IMR-90 (cell line): ENCODE measurements at regions not wholly inside any gene's neighbourhood (a gene's known extent, or its start where the extent isn't known, plus 50 kb on each side); places are given as distances from the start of the nearest gene placed in this dataset.
A peak's percentile ranks its signal among the peaks of the same experiment; 100 is the strongest.

Experiments
- ATAC-seq: fragments of 200-7000 bp; cut with Tn5 transposase; 2 replicates; pipeline ENCODE4 v1.9.1; 2020; ENCODE audit warnings: low read depth, mild to moderate bottlenecking, moderate library complexity
- BruUV-seq: library from RNA; stranded (reverse); fragments of 400-500 nt; replicated peaks from 2 replicates; lab custom pipeline; 2021; lab: Mats Ljungman, UMichigan
- CTCF ChIA-PET: fragments of 300-600 bp; formaldehyde crosslinking; extraction: SDS; loops from one replicate; lab custom pipeline; 2021; ENCODE audit warnings: antibody characterized with exemption; lab: Yijun Ruan, JAX
- POLR2A ChIA-PET: fragments of 300-600 bp; sonication (Branson Sonifier 250); formaldehyde crosslinking; loops from one replicate; lab custom pipeline; 2022; ENCODE audit warnings: antibody characterized with exemption; ENCODE audit not compliant: unreplicated experiment; lab: Charles Lee
- DNase-seq: peaks from one replicate; pipeline ENCODE4 v3.0.0; 2013
- H2AFZ ChIP-seq: replicated peaks from 2 replicates; pipeline ENCODE3; 2013; ENCODE audit warnings: low read length, mild to moderate bottlenecking; ENCODE audit not compliant: poor library complexity
- H2AK5ac ChIP-seq: 2 replicates; pipeline ENCODE4 v1.6.1; 2013; ENCODE audit warnings: low read depth, low read length, inconsistent platforms
- H2AK9ac ChIP-seq: replicated peaks from 2 replicates; pipeline ENCODE3; 2013; ENCODE audit warnings: mild to moderate bottlenecking, low read depth, low read length, moderate library complexity; ENCODE audit not compliant: poor library complexity
- H2BK120ac ChIP-seq: 2 replicates; pipeline ENCODE4 v1.6.1; 2013; ENCODE audit warnings: low read depth, low read length, inconsistent platforms
- H2BK15ac ChIP-seq: 3 replicates; pipeline ENCODE4 v1.6.1; 2013; ENCODE audit warnings: low read depth, low read length, inconsistent platforms
- H2BK20ac ChIP-seq: 2 replicates; pipeline ENCODE4 v1.6.1; 2013; ENCODE audit warnings: low read depth, mild to moderate bottlenecking, inconsistent platforms, low read length, moderate library complexity
- H2BK5ac ChIP-seq: 2 replicates; pipeline ENCODE4 v1.6.1; 2013; ENCODE audit warnings: mild to moderate bottlenecking, low read depth, low read length, inconsistent platforms; ENCODE audit not compliant: poor library complexity, severe bottlenecking
- H3K14ac ChIP-seq: replicated peaks from 2 replicates; pipeline ENCODE4 v1.6.1; 2013; ENCODE audit warnings: low read depth, low read length, inconsistent platforms
- H3K18ac ChIP-seq: 2 replicates; pipeline ENCODE4 v1.6.1; 2013; ENCODE audit warnings: low read depth, low read length, control low read depth
- H3K23ac ChIP-seq: 2 replicates; pipeline ENCODE4 v1.6.1; 2013; ENCODE audit warnings: low read depth, low read length, inconsistent platforms
- H3K27ac ChIP-seq: 2 replicates; pipeline ENCODE4 v1.5.1; 2013; ENCODE audit warnings: mild to moderate bottlenecking, control low read depth, low read length; ENCODE audit not compliant: insufficient read depth
- H3K27me3 ChIP-seq: 2 replicates; pipeline ENCODE4 v1.6.1; 2013; ENCODE audit warnings: low read length; ENCODE audit not compliant: control insufficient read depth, insufficient read depth
- H3K36me3 ChIP-seq: 2 replicates; pipeline ENCODE4 v1.6.1; 2013; ENCODE audit warnings: low read length, mixed read lengths; ENCODE audit not compliant: control insufficient read depth, insufficient read depth
- H3K4ac ChIP-seq: 2 replicates; pipeline ENCODE4 v1.6.1; 2013; ENCODE audit warnings: low read depth, low read length, inconsistent platforms
- H3K4me1 ChIP-seq: 2 replicates; pipeline ENCODE4 v1.6.1; 2013; ENCODE audit warnings: low read length, mixed read lengths; ENCODE audit not compliant: control insufficient read depth, insufficient read depth
- H3K4me2 ChIP-seq: 2 replicates; pipeline ENCODE4 v1.6.1; 2013; ENCODE audit warnings: low read depth, mild to moderate bottlenecking, control low read depth, low read length, moderate library complexity
- H3K4me3 ChIP-seq: 2 replicates; pipeline ENCODE4 v1.5.1; 2013; ENCODE audit warnings: low read depth, mild to moderate bottlenecking, control low read depth, low read length, moderate library complexity; ENCODE audit not compliant: insufficient read depth
- H3K56ac ChIP-seq: 2 replicates; pipeline ENCODE4 v1.6.1; 2013; ENCODE audit warnings: low read length, inconsistent platforms; ENCODE audit not compliant: insufficient read depth; ENCODE audit errors: extremely low read depth
- H3K79me1 ChIP-seq, 2 experiments: 2 replicates each; pipeline ENCODE4 v1.6.1; 2013; ENCODE audit warnings: low read length in 2 of 2, inconsistent platforms in 1 of 2, low read depth in 1 of 2
- H3K9ac ChIP-seq: 2 replicates; pipeline ENCODE4 v1.6.1; 2013; ENCODE audit warnings: low read depth, low read length, control low read depth
- H3K9me1 ChIP-seq: 2 replicates; pipeline ENCODE4 v1.6.1; 2013; ENCODE audit warnings: low read length, inconsistent platforms; ENCODE audit not compliant: insufficient read depth
- H3K9me3 ChIP-seq: 2 replicates; pipeline ENCODE4 v1.6.1; 2013; ENCODE audit warnings: low read length; ENCODE audit not compliant: control insufficient read depth, insufficient read depth
- H4K20me1 ChIP-seq: 2 replicates; pipeline ENCODE4 v1.6.1; 2013; ENCODE audit warnings: low read length, inconsistent platforms; ENCODE audit not compliant: insufficient read depth
- H4K5ac ChIP-seq: 2 replicates; pipeline ENCODE4 v1.6.1; 2013; ENCODE audit warnings: mild to moderate bottlenecking, low read depth, low read length, control low read depth
- H4K8ac ChIP-seq, 2 experiments: 2 replicates each; pipeline ENCODE4 v1.6.1; 2013; ENCODE audit warnings: low read depth in 2 of 2, low read length in 2 of 2, control low read depth in 1 of 2, inconsistent platforms in 1 of 2
- H4K91ac ChIP-seq: 2 replicates; pipeline ENCODE4 v1.6.1; 2013; ENCODE audit warnings: low read depth, low read length, inconsistent platforms; ENCODE audit not compliant: insufficient read depth
- BHLHE40 ChIP-seq: fragments of 150-350 bp; IDR thresholded peaks from 2 replicates; pipeline ENCODE4 v1.6.1; 2016; ENCODE audit warnings: mild to moderate bottlenecking, low read depth, low read length
- CEBPB ChIP-seq: IDR thresholded peaks from 2 replicates; pipeline ENCODE4 v1.6.1; 2012; ENCODE audit warnings: low read depth, low read length, improper control_type of control experiment
- CHD1 ChIP-seq: IDR thresholded peaks from 2 replicates; pipeline ENCODE4 v1.6.1; 2012; ENCODE audit warnings: low read depth, low read length, improper control_type of control experiment
- CTCF ChIP-seq: conservative IDR thresholded peaks from 2 replicates; pipeline ENCODE4 v1.5.1; 2012; ENCODE audit warnings: mild to moderate bottlenecking, low read depth, low read length, improper control_type of control experiment
- ELK1 ChIP-seq: fragments of 150-350 bp; IDR thresholded peaks from 2 replicates; pipeline ENCODE4 v1.6.1; 2016; ENCODE audit warnings: low read depth, mild to moderate bottlenecking, low read length, moderate library complexity, borderline replicate concordance
- FOS ChIP-seq: fragments of 150-350 bp; IDR thresholded peaks from 2 replicates; pipeline ENCODE4 v1.6.1; 2016; ENCODE audit warnings: low read depth, low read length
- MAFK ChIP-seq: IDR thresholded peaks from 2 replicates; pipeline ENCODE4 v1.6.1; 2012; ENCODE audit warnings: low read depth, low read length, improper control_type of control experiment
- MAZ ChIP-seq: IDR thresholded peaks from 2 replicates; pipeline ENCODE4 v1.6.1; 2012; ENCODE audit warnings: low read depth, mild to moderate bottlenecking, low read length, improper control_type of control experiment, moderate library complexity, borderline replicate concordance
- MXI1 ChIP-seq: IDR thresholded peaks from 2 replicates; pipeline ENCODE4 v1.6.1; 2012; ENCODE audit warnings: low read depth, mild to moderate bottlenecking, low read length, moderate library complexity, borderline replicate concordance
- NFE2L2 ChIP-seq: fragments of 150-350 bp; IDR thresholded peaks from 2 replicates; pipeline ENCODE4 v1.6.1; 2016; ENCODE audit warnings: low read depth, mild to moderate bottlenecking, low read length
- POLR2A ChIP-seq: IDR thresholded peaks from 2 replicates; pipeline ENCODE4 v1.6.1; 2012; ENCODE audit warnings: mild to moderate bottlenecking, low read depth, low read length
- RAD21 ChIP-seq: IDR thresholded peaks from 2 replicates; pipeline ENCODE4 v1.6.1; 2012; ENCODE audit warnings: low read length, improper control_type of control experiment
- RCOR1 ChIP-seq: IDR thresholded peaks from 2 replicates; pipeline ENCODE4 v1.6.1; 2012; ENCODE audit warnings: mild to moderate bottlenecking, low read length, improper control_type of control experiment; ENCODE audit not compliant: insufficient replicate concordance
- RFX5 ChIP-seq: IDR thresholded peaks from 2 replicates; pipeline ENCODE4 v1.8.0; 2012; ENCODE audit warnings: low read depth, mild to moderate bottlenecking, low read length, moderate library complexity
- SMC3 ChIP-seq: fragments of 150-350 bp; IDR thresholded peaks from 2 replicates; pipeline ENCODE4 v1.6.1; 2016; ENCODE audit warnings: low read depth, mild to moderate bottlenecking, antibody characterized with exemption, low read length, moderate library complexity
- USF2 ChIP-seq: fragments of 150-350 bp; IDR thresholded peaks from 2 replicates; pipeline ENCODE4 v1.6.1; 2017; ENCODE audit warnings: mild to moderate bottlenecking, antibody characterized with exemption, low read length, low read depth
- WGBS, 2 experiments: methylation state at CpG; one replicate each; pipeline versions ENCODE4 v1.1.5 to v1.1.7; 2013; ENCODE audit warnings: missing lambda C conversion rate in 2 of 2; ENCODE audit not compliant: insufficient read length in 1 of 2; ENCODE audit errors: extremely low coverage in 2 of 2; 5-methylcytosine and 5-hydroxymethylcytosine counted together
- dilution Hi-C: fragments of 300-500 bp; cut with HindIII; formaldehyde crosslinking; loops from one replicate; pipeline ENCODE4 v1.14.3; 2018; ENCODE audit warnings: low sequenced_read_pairs; ENCODE audit not compliant: unreplicated experiment
- in situ Hi-C: fragments of 300-500 bp; cut with MboI; formaldehyde crosslinking; loops from 3 replicates; pipeline ENCODE4 v1.14.3; 2019; ENCODE audit warnings: low sequenced_read_pairs, inconsistent platforms, mixed read lengths
- intact Hi-C: fragments of 100-400 bp; cut with micrococcal nuclease; formaldehyde crosslinking; loops from 2 replicates; pipeline ENCODE4 v1.10.0; 2022

- H3K18ac ChIP-seq: no peak overlapping the region
- H4K20me1 ChIP-seq: no peaks in the 10 kb centered on the region
- no peaks in the 10 kb centered on the region for H3K36me3 ChIP-seq
- no peak overlapping the region for H3K4ac ChIP-seq
- peaks cover 4% of the 10 kb centered on the region; the same call in 1 of the 2 replicates for H3K4me1 ChIP-seq
- H3K9ac ChIP-seq: no peak overlapping the region
- peak overlapping the region; percentile 53 for H2AFZ ChIP-seq
- H3K27me3 ChIP-seq: no peaks in the 10 kb centered on the region
- no TSS peak for BruUV-seq
- no peak overlapping the region for H2AK5ac ChIP-seq
- no peak overlapping the region for H3K4me3 ChIP-seq
- ChIA-PET CTCF (interaction anchor here (0.6 to 2.4 kb wide), 8 partner anchors 18 to 461 kb away, joined by 3 to 9 read pairs (median 6); no protein-coding TSS in a partner anchor), POLR2A (no interaction called here)
- no peak overlapping the region for H2BK20ac ChIP-seq
- peak; percentile 34 for DNase-seq
- no peak overlapping the region for H3K4me2 ChIP-seq
- in situ Hi-C loops: loop anchor here (5.0 to 25.0 kb wide), 3 partner anchors 196 to 711 kb away; no protein-coding TSS in a partner anchor
- no peak overlapping the region; a peak in 1 of 4 replicates for H4K8ac ChIP-seq
- no peak overlapping the region for H3K14ac ChIP-seq
- no peak overlapping the region for H2AK9ac ChIP-seq
- intact Hi-C loops: loop anchor here (10.0 kb wide), 1 partner anchor 278 kb away; no protein-coding TSS in a partner anchor
- no peak overlapping the region for H2BK5ac ChIP-seq
- no peak overlapping the region for H3K56ac ChIP-seq
- TF ChIP-seq SMC3 (no peak), USF2 (no peak), MXI1 (no peak), ELK1 (no peak), FOS (no peak), NFE2L2 (no peak), CEBPB (no peak), CTCF (no peak), MAFK (no peak), RAD21 (no peak), RFX5 (no peak), BHLHE40 (no peak), RCOR1 (no peak), POLR2A (no peak), CHD1 (no peak), MAZ (no peak)
- no peak overlapping the region for H3K27ac ChIP-seq
- no peak overlapping the region for H4K91ac ChIP-seq
- H2BK15ac ChIP-seq: no peak overlapping the region
- no peaks in the 10 kb centered on the region for H3K9me3 ChIP-seq
- no peak overlapping the region for H3K23ac ChIP-seq
- no peak overlapping the region for H4K5ac ChIP-seq
- ATAC-seq: no peak
- no CpG with 5 or more reads among the region's 3 CpGs for WGBS, 2 experiments
- dilution Hi-C loops: no loop called here
- H2BK120ac ChIP-seq: peak overlapping the region; percentile 9
- H3K9me1 ChIP-seq: 0 out of 2 replicates have a peak, but pooled peaks cover 3% of the 10 kb centered on the region
- H3K79me1 ChIP-seq: no peaks in the 10 kb centered on the region
Measured at GRCh38 chr17:68776451-68776850, 175.3 kb upstream of the FAM20A start.
